ENCODE measurements at regions not wholly inside any gene's neighbourhood (a gene's known extent, or its start where the extent isn't known, plus 50 kb on each side); places are given as distances from the start of the nearest gene placed in this dataset.

DNA sequence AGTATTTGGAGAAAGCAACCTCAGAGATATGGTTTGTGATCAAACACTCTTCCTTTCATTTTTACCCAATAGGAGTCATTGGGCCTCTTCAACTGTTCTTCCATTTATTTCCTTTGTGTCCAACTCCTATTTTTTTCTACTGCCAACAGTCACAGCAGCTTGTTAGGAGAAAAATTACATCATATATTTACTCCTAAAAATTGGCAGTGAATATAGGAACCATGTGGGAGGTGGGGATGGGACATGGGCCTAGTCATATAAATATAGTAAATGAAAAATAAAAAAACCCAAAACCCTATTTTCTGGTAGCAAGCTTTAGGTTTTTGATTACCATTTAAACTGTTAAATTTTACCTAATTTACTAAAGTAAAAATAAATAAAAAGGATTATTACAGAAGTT lies 134.9 kb upstream of the MPDZ start (continued):
- TF ChIP-seq EZH2phosphoT487 (IDR thresholded peaks at IDR 0.05; ENCODE audit: unreplicated experiment) = no peak
- TF ChIP-seq ZNF331 (CRISPR knock-in tag; IDR thresholded peaks at IDR 0.05; ENCODE audit: low read depth) = no peak

DNA sequence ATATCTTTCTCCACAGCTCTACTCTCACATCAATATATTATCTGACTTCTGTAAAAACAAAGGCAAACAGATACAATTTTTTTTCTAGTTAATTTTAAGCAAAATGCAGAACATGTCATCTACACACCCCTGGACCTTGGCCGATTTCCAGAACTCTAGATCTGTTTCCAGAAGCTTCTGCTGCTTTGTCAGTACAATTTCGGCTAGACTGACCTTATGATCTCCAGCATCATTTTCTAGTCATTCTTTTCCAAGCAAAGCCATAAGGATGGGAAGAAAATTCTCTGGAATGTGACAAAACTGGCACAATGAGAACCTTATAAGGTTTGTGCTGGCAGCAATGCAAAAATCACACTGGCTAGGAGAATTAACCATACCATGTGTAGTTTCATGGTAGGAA lies 132.8 kb upstream of the MPDZ start:
- H3K4me3 Mint-ChIP-seq = no peak overlapping the region
- H3F3A ChIP-seq (replicated peaks; ENCODE audit: low read depth) = no peaks in the 10 kb centered on the region
- no peak overlapping the region for H3K27ac ChIP-seq (ENCODE audit: low read depth)
- H3K4me1 Mint-ChIP-seq = no peaks in the 10 kb centered on the region
- H3K9me2 ChIP-seq (ENCODE audit: insufficient read depth) = no peaks in the 10 kb centered on the region
- no peaks in the 10 kb centered on the region for H3K36me3 Mint-ChIP-seq (ENCODE audit: low read depth)
- H3K4me1 ChIP-seq (ENCODE audit: insufficient read depth) = no peaks in the 10 kb centered on the region
- no peak overlapping the region for H3K4me3 ChIP-seq
- ATAC-seq = no peak
- no peaks in the 10 kb centered on the region for H3K27me3 ChIP-seq (ENCODE audit: insufficient read depth)
- no peaks in the 10 kb centered on the region for H4K20me1 ChIP-seq (replicated peaks; ENCODE audit: insufficient read depth)
- TF ChIP-seq, protein P1, sequence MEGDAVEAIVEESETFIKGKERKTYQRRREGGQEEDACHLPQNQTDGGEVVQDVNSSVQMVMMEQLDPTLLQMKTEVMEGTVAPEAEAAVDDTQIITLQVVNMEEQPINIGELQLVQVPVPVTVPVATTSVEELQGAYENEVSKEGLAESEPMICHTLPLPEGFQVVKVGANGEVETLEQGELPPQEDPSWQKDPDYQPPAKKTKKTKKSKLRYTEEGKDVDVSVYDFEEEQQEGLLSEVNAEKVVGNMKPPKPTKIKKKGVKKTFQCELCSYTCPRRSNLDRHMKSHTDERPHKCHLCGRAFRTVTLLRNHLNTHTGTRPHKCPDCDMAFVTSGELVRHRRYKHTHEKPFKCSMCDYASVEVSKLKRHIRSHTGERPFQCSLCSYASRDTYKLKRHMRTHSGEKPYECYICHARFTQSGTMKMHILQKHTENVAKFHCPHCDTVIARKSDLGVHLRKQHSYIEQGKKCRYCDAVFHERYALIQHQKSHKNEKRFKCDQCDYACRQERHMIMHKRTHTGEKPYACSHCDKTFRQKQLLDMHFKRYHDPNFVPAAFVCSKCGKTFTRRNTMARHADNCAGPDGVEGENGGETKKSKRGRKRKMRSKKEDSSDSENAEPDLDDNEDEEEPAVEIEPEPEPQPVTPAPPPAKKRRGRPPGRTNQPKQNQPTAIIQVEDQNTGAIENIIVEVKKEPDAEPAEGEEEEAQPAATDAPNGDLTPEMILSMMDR (conservative IDR thresholded peaks at IDR 0.05; ENCODE audit: low read depth in 2 of 2) = no peak
- no peak for TF ChIP-seq ZNF331 (CRISPR knock-in tag; IDR thresholded peaks at IDR 0.05; ENCODE audit: low read depth)
- TF ChIP-seq ZNF114 (CRISPR knock-in tag; IDR thresholded peaks at IDR 0.05) = no peak
- TF ChIP-seq, protein P2, sequence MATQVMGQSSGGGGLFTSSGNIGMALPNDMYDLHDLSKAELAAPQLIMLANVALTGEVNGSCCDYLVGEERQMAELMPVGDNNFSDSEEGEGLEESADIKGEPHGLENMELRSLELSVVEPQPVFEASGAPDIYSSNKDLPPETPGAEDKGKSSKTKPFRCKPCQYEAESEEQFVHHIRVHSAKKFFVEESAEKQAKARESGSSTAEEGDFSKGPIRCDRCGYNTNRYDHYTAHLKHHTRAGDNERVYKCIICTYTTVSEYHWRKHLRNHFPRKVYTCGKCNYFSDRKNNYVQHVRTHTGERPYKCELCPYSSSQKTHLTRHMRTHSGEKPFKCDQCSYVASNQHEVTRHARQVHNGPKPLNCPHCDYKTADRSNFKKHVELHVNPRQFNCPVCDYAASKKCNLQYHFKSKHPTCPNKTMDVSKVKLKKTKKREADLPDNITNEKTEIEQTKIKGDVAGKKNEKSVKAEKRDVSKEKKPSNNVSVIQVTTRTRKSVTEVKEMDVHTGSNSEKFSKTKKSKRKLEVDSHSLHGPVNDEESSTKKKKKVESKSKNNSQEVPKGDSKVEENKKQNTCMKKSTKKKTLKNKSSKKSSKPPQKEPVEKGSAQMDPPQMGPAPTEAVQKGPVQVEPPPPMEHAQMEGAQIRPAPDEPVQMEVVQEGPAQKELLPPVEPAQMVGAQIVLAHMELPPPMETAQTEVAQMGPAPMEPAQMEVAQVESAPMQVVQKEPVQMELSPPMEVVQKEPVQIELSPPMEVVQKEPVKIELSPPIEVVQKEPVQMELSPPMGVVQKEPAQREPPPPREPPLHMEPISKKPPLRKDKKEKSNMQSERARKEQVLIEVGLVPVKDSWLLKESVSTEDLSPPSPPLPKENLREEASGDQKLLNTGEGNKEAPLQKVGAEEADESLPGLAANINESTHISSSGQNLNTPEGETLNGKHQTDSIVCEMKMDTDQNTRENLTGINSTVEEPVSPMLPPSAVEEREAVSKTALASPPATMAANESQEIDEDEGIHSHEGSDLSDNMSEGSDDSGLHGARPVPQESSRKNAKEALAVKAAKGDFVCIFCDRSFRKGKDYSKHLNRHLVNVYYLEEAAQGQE (IDR thresholded peaks at IDR 0.05; ENCODE audit: unreplicated experiment) = no peak
- TF ChIP-seq EZH2 (IDR thresholded peaks at IDR 0.05; ENCODE audit: low read depth, unreplicated experiment) = no peak
- TF ChIP-seq JUNB (IDR thresholded peaks at IDR 0.05; ENCODE audit: unreplicated experiment) = no peak
- no peak for TF ChIP-seq NANOG (IDR thresholded peaks at IDR 0.05; ENCODE audit: borderline replicate concordance)
- TF ChIP-seq EZH2phosphoT487 (IDR thresholded peaks at IDR 0.05; ENCODE audit: unreplicated experiment) = no peak
- no peak for TF ChIP-seq STAT1 (IDR thresholded peaks at IDR 0.05; ENCODE audit: unreplicated experiment)
- no peak for TF ChIP-seq CREB1 (CRISPR knock-in tag; IDR thresholded peaks at IDR 0.05; ENCODE audit: low read depth)
- no peak for TF ChIP-seq ETS1 (IDR thresholded peaks at IDR 0.05)
- TF ChIP-seq POLR2AphosphoS5 (IDR thresholded peaks at IDR 0.05; ENCODE audit: low read depth) = no peak
- TF ChIP-seq ZNF462 (CRISPR knock-in tag; IDR thresholded peaks at IDR 0.05) = no peak
- H3K27me3 Mint-ChIP-seq (ENCODE audit: insufficient read depth, low read depth, poor library complexity) = no peaks in the 10 kb centered on the region
- H3K9me3 Mint-ChIP-seq = no peaks in the 10 kb centered on the region
- H3K27ac Mint-ChIP-seq = no peak overlapping the region
- no peak overlapping the region for H2AFZ ChIP-seq
- H3K79me2 ChIP-seq (replicated peaks; ENCODE audit: insufficient read depth) = no peaks in the 10 kb centered on the region
- H3K4me2 ChIP-seq = no peak overlapping the region
- no peaks in the 10 kb centered on the region for H3K36me3 ChIP-seq (ENCODE audit: insufficient read depth)
- no peak for DNase-seq (ENCODE audit: low spot score)

All from GM23338 (cell line).